Prostate gland (tissue), 2 donors: ENCODE measurements at regions not wholly inside any gene's neighbourhood (a gene's known extent, or its start where the extent isn't known, plus 50 kb on each side); places are given as distances from the start of the nearest gene placed in this dataset.

ENCODE experiments used
- DNase-seq: peaks from one replicate; pipeline ENCODE4 v3.0.0-alpha.2; 2019; ENCODE audit warnings: low spot score
- H3K27ac ChIP-seq, 2 donors: fragments of 200-600 bp; sonication (generic); 2 replicates each; pipeline ENCODE4 v1.5.1; 2017 to 2019
- H3K27me3 ChIP-seq: fragments of 200-600 bp; sonication (generic); replicated peaks from 2 replicates; pipeline ENCODE4 v1.5.1; 2019; ENCODE audit not compliant: insufficient read depth
- H3K36me3 ChIP-seq, 2 donors: fragments of 200-600 bp; sonication (generic); 1 replicate in 1 of 2; 2 replicates in 1 of 2; pipeline versions ENCODE4 v1.5.1 to v1.8.1; 2017 to 2019
- H3K4me1 ChIP-seq: fragments of 200-600 bp; sonication (generic); replicated peaks from 2 replicates; pipeline ENCODE4 v1.5.1; 2019
- H3K4me3 ChIP-seq, 2 donors: fragments of 200-600 bp; sonication (generic); 2 replicates each; pipeline ENCODE4 v1.5.1; 2017 to 2019
- H3K9me3 ChIP-seq: fragments of 200-600 bp; sonication (generic); 2 replicates; pipeline ENCODE4 v1.5.1; 2017
- POLR2A ChIP-seq: fragments of 450-650 bp; IDR thresholded peaks from one replicate; pipeline ENCODE4 v1.6.1; 2016; ENCODE audit warnings: antibody characterized with exemption, mild to moderate bottlenecking
- POLR2AphosphoS5 ChIP-seq: sonication (generic); formaldehyde crosslinking; IDR thresholded peaks from one replicate; pipeline ENCODE4 v1.6.1; 2017; ENCODE audit warnings: antibody characterized with exemption
- WGBS: methylation state at CpG from one replicate; pipeline ENCODE4 v1.1.5; 2018; 5-methylcytosine and 5-hydroxymethylcytosine counted together
- intact Hi-C: fragments of 100-400 bp; cut with DNase I; formaldehyde crosslinking; loops from one replicate; pipeline ENCODE4 v1.14.2; 2022
- TF ChIP-seq, protein P1 (sequence below), 4 experiments: fragments of 200-600 bp in 2 of 4; fragments of 450-650 bp in 2 of 4; sonication (generic) in 2 of 4; IDR thresholded peaks; 1 replicate in 3 of 4; 2 replicates in 1 of 4; pipeline ENCODE4 v1.5.1; 2016 to 2019; ENCODE audit warnings: antibody characterized with exemption in 4 of 4, mild to moderate bottlenecking in 2 of 4, moderate library complexity in 2 of 4

DNA sequence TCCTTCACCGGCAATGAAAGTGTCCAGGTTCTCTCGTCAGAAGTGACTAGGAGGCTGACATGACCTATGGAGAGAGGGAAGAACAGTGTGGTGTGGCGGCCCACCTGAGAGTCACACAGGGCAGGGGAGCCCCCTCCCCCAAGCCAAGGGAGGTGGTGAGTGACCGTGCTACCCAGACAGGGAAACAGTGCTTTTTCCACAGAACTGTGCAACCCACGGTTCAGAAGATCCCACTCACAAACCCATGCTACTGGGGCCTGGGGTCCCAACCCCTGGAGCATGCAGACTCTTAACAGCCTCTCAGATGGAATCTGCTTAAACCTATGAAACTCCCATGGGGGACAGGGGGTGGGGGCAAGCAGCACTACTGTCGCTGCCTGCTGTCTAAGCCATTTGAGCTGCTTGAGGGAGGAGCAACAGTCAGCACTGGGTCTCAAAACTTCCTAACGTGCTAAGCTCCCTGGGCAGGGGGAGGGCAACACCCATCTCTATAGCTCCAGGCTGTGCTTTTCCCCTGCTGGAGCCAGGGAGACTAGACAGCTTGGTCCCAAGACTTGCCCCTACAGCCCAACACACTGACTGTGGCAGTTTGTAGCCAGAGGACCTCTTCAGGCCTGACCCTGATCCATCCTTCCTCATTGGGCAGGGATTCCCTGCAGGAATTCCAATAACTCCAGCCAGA is 850.4 kb upstream of the AADAT start:
- intact Hi-C loops, result no loop called here
- WGBS, result 74% methylated on average over 7 of the region's 7 CpGs
- DNase-seq, result no peak
- no peak overlapping the region for H3K27ac ChIP-seq
- no peaks in the 10 kb centered on the region for H3K27me3 ChIP-seq
- no peaks in the 10 kb centered on the region for H3K36me3 ChIP-seq
- H3K4me3 ChIP-seq, result no peak overlapping the region
- TF ChIP-seq, protein P1, sequence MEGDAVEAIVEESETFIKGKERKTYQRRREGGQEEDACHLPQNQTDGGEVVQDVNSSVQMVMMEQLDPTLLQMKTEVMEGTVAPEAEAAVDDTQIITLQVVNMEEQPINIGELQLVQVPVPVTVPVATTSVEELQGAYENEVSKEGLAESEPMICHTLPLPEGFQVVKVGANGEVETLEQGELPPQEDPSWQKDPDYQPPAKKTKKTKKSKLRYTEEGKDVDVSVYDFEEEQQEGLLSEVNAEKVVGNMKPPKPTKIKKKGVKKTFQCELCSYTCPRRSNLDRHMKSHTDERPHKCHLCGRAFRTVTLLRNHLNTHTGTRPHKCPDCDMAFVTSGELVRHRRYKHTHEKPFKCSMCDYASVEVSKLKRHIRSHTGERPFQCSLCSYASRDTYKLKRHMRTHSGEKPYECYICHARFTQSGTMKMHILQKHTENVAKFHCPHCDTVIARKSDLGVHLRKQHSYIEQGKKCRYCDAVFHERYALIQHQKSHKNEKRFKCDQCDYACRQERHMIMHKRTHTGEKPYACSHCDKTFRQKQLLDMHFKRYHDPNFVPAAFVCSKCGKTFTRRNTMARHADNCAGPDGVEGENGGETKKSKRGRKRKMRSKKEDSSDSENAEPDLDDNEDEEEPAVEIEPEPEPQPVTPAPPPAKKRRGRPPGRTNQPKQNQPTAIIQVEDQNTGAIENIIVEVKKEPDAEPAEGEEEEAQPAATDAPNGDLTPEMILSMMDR (IDR thresholded peaks at IDR 0.05), result no peak
- no peak for TF ChIP-seq POLR2A
- TF ChIP-seq POLR2AphosphoS5, result no peak
- no peaks in the 10 kb centered on the region for H3K9me3 ChIP-seq
- no peaks in the 10 kb centered on the region for H3K4me1 ChIP-seq

DNA sequence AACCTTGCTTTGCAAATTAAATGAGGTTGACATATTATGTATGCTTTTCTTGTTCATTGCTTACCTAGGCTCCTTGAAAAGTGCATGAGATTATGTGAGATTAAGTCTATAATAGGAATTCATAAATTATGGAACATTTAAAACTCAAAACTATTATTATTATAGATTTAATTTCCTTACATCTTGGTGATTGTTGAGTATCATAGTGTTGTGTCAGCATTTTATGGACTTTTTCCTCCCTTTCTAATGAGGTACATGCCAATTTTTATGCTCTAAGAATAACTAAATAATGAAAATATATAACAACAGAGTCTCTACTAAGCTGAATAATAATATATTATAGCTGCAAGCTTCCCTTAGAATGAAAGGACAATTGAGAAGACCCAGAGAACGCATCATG is 848.8 kb upstream of the AADAT start:
- H3K4me3 ChIP-seq, result no peak overlapping the region
- WGBS, result 75% methylated on average over 1 of the region's 1 CpG
- H3K36me3 ChIP-seq, result no peaks in the 10 kb centered on the region
- TF ChIP-seq, protein P1 (IDR thresholded peaks at IDR 0.05), result no peak
- TF ChIP-seq POLR2A (no peak), POLR2AphosphoS5 (no peak)
- DNase-seq, result no peak
- no peak overlapping the region for H3K27ac ChIP-seq
- no peaks in the 10 kb centered on the region for H3K9me3 ChIP-seq
- H3K4me1 ChIP-seq, result no peaks in the 10 kb centered on the region
- no peaks in the 10 kb centered on the region for H3K27me3 ChIP-seq
- intact Hi-C loops, result no loop called here

GRCh38 chr4:170931321-170931720 is 841.6 kb upstream of the AADAT start:
- Histone ChIP-seq H3K4me3 (no peak overlapping the region), H3K9me3 (no peaks in the 10 kb centered on the region), H3K27me3 (no peaks in the 10 kb centered on the region), H3K27ac (no peak overlapping the region), H3K36me3 (no peaks in the 10 kb centered on the region), H3K4me1 (no peaks in the 10 kb centered on the region)
- WGBS, result 43% methylated on average over 2 of the region's 2 CpGs
- intact Hi-C loops, result no loop called here
- TF ChIP-seq, protein P1 (IDR thresholded peaks at IDR 0.05), result no peak
- no peak for TF ChIP-seq POLR2A
- TF ChIP-seq POLR2AphosphoS5, result no peak
- DNase-seq, result no peak

- Histone ChIP-seq H3K27me3 (no peaks in the 10 kb centered on the region), H3K4me1 (no peaks in the 10 kb centered on the region), H3K27ac (no peak overlapping the region), H3K4me3 (no peak overlapping the region), H3K9me3 (no peaks in the 10 kb centered on the region), H3K36me3 (no peaks in the 10 kb centered on the region)
- intact Hi-C loops, result no loop called here
- DNase-seq, result no peak
- TF ChIP-seq, protein P1 (IDR thresholded peaks at IDR 0.05), result no peak
- TF ChIP-seq POLR2AphosphoS5 (no peak), POLR2A (no peak)
Observed at GRCh38 chr4:170888660-170889059, 798.9 kb upstream of the AADAT start.

DNA sequence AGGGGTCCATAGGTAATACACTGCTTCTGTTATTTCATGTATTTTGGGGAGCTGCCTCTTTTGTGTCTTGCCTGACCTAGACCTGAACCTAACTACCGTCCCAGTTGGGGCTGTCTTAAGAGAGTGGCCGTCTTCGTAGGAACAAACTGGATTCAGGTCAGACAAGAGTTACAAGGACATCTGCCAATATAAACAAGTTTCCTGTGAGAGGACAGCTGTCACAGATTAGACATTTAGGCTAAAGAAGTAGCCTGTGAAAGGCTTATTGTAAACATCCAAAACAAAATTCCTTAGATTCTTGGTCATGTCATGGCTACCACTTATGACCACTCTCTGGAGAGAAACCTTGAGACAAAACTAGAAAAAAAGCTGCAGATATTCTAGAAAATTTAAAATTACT is 797.6 kb upstream of the AADAT start:
- Histone ChIP-seq H3K4me3 (no peak overlapping the region), H3K4me1 (no peaks in the 10 kb centered on the region), H3K27ac (no peak overlapping the region), H3K36me3 (no peaks in the 10 kb centered on the region), H3K9me3 (no peaks in the 10 kb centered on the region), H3K27me3 (no peaks in the 10 kb centered on the region)
- no peak for TF ChIP-seq POLR2A
- TF ChIP-seq POLR2AphosphoS5, result no peak
- TF ChIP-seq, protein P1 (IDR thresholded peaks at IDR 0.05), result no peak
- 21% methylated on average over 3 of the region's 3 CpGs for WGBS
- intact Hi-C loops, result no loop called here
- no peak for DNase-seq
